NT2/D1 (cell line): ENCODE measurements at regions not wholly inside any gene's neighbourhood (a gene's known extent, or its start where the extent isn't known, plus 50 kb on each side); places are given as distances from the start of the nearest gene placed in this dataset.
"Not testable (repeated sequence)": the region's sequence is repeated elsewhere in the genome, so short reads cannot be mapped to it uniquely, and the experiment has no call there.

Source experiments
- DNase-seq: peaks from one replicate; pipeline ENCODE4 v3.0.0-alpha.2; 2011; ENCODE audit warnings: low read depth, low spot score
- H3K27me3 ChIP-seq: 2 replicates; pipeline ENCODE4 v1.6.0; 2011; ENCODE audit warnings: mild to moderate bottlenecking; ENCODE audit not compliant: insufficient read length, insufficient read depth
- H3K36me3 ChIP-seq: 2 replicates; pipeline ENCODE4 v1.6.1; 2011; ENCODE audit warnings: mild to moderate bottlenecking, low read length, mixed read lengths; ENCODE audit not compliant: insufficient read depth, insufficient read length
- H3K4me1 ChIP-seq: 2 replicates; pipeline ENCODE4 v1.5.1; 2011; ENCODE audit not compliant: insufficient read depth, insufficient read length
- H3K4me3 ChIP-seq: 2 replicates; pipeline ENCODE4 v1.5.1; 2011; ENCODE audit warnings: low read depth; ENCODE audit not compliant: insufficient read length
- H3K9ac ChIP-seq: 2 replicates; pipeline ENCODE4 v1.6.0; 2011; ENCODE audit warnings: low read depth; ENCODE audit not compliant: insufficient read length
- H3K9me3 ChIP-seq: 2 replicates; pipeline ENCODE4 v1.5.1; 2011; ENCODE audit warnings: mild to moderate bottlenecking, low read length; ENCODE audit not compliant: insufficient read depth
- SUZ12 ChIP-seq: IDR thresholded peaks from 2 replicates; pipeline ENCODE4 v1.6.1; 2011; ENCODE audit not compliant: insufficient read length, insufficient read depth; ENCODE audit errors: extremely low read depth
- YY1 ChIP-seq: IDR thresholded peaks from 2 replicates; pipeline ENCODE4 v1.6.1; 2011; ENCODE audit not compliant: insufficient read length, insufficient read depth
- ZNF274 ChIP-seq: IDR thresholded peaks from 2 replicates; pipeline ENCODE4 v1.6.1; 2011; ENCODE audit warnings: mild to moderate bottlenecking, low read depth, low read length

GRCh38 chr2:18268400-18268799 is 292.1 kb downstream of the RDH14 start:
- H3K4me1 ChIP-seq, result no peaks in the 10 kb centered on the region
- no peak for TF ChIP-seq SUZ12
- no peak for TF ChIP-seq ZNF274
- TF ChIP-seq YY1, result no peak
- H3K4me3 ChIP-seq, result no peak overlapping the region
- H3K27me3 ChIP-seq, result no peaks in the 10 kb centered on the region
- no peak for DNase-seq
- H3K36me3 ChIP-seq, result no peaks in the 10 kb centered on the region
- no peaks in the 10 kb centered on the region; the same call in 1 of the 2 replicates for H3K9me3 ChIP-seq
- no peak overlapping the region for H3K9ac ChIP-seq

DNA sequence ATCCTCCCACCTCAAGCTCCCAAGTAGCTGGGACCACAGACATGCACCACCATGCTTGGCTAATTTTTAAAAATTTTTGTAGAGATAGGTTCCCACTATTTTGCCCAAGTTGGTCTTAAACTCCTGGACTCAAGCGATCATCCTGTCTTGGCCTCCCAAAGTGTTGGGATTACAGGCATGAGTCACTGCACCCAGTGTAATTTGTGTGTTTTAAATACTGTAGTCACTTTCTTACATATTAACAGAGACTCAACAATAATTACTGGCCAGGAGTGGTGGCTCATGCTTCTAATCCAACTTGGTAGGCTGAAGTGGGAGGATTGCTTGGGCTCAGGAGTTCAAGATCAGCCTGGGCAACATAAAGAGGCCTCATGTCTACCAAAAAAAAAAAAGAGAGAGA is 293.0 kb downstream of the RDH14 start:
- no peaks in the 10 kb centered on the region for H3K27me3 ChIP-seq
- no peaks in the 10 kb centered on the region for H3K36me3 ChIP-seq
- no peak overlapping the region for H3K9ac ChIP-seq
- DNase-seq, result no peak
- no peaks in the 10 kb centered on the region for H3K4me1 ChIP-seq
- H3K9me3 ChIP-seq, result no peaks in the 10 kb centered on the region; the same call in 1 of the 2 replicates
- H3K4me3 ChIP-seq, result no peak overlapping the region
- TF ChIP-seq SUZ12, result no peak
- TF ChIP-seq YY1, result no peak
- no peak for TF ChIP-seq ZNF274

DNA sequence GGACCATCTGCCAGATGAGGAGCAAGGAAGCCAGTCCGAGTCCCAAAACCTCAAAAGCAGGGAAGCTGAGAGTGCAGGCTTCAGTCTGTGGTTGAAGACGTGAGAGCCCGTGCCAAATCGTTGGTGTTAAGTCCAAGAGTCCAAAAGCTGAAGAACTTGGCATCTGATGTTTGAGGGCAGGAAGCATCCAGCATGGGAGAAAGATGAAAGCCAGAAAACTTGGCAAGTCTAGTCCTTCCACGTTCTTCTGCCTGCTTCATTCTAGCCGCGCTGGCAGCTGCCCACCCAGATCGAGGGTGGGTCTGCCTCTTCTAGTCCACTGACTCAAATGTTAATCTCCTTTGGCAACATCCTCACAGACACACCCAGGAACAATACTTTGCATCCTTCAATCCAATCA is 293.8 kb downstream of the RDH14 start:
- H3K36me3 ChIP-seq, DNase-seq, H3K4me3 ChIP-seq, H3K9me3 ChIP-seq, H3K27me3 ChIP-seq, H3K4me1 ChIP-seq, H3K9ac ChIP-seq: not testable (repeated sequence)

GRCh38 chr2:18265614-18266586 is 294.6 kb downstream of the RDH14 start:
- Histone ChIP-seq H3K9me3 (no peaks in the 10 kb centered on the region), H3K9ac (no peak overlapping the region), H3K36me3 (no peaks in the 10 kb centered on the region), H3K27me3 (no peaks in the 10 kb centered on the region), H3K4me3 (no peak overlapping the region), H3K4me1 (no peaks in the 10 kb centered on the region)
- TF ChIP-seq YY1 (no peak), SUZ12 (no peak), ZNF274 (no peak)
- DNase-seq, result no peak

- no peak for DNase-seq
- Histone ChIP-seq H3K9me3 (no peaks in the 10 kb centered on the region), H3K4me1 (no peaks in the 10 kb centered on the region), H3K4me3 (no peak overlapping the region), H3K27me3 (no peaks in the 10 kb centered on the region), H3K36me3 (no peaks in the 10 kb centered on the region), H3K9ac (no peak overlapping the region)
- TF ChIP-seq SUZ12, result no peak
- no peak for TF ChIP-seq YY1
- TF ChIP-seq ZNF274, result no peak
Measured at GRCh38 chr2:18262601-18263000, 297.9 kb downstream of the RDH14 start.

GRCh38 chr2:18253686-18254197 is 306.7 kb downstream of the RDH14 start:
- TF ChIP-seq YY1 (no peak), SUZ12 (no peak), ZNF274 (no peak)
- no peak overlapping the region for H3K4me3 ChIP-seq
- no peaks in the 10 kb centered on the region for H3K27me3 ChIP-seq
- no peaks in the 10 kb centered on the region for H3K4me1 ChIP-seq
- peak; percentile 3 for DNase-seq
- H3K9ac ChIP-seq, result no peak overlapping the region
- H3K36me3 ChIP-seq, result no peaks in the 10 kb centered on the region
- peaks cover 13% of the 10 kb centered on the region; the same call in 1 of the 2 replicates for H3K9me3 ChIP-seq

- Histone ChIP-seq H3K9ac (no peak overlapping the region), H3K36me3 (no peaks in the 10 kb centered on the region), H3K4me1 (no peaks in the 10 kb centered on the region), H3K4me3 (no peak overlapping the region), H3K27me3 (no peaks in the 10 kb centered on the region), H3K9me3 (peaks cover 13% of the 10 kb centered on the region; the same call in 1 of the 2 replicates)
- DNase-seq, result no peak
- TF ChIP-seq ZNF274 (no peak), YY1 (no peak), SUZ12 (no peak)
Measured at GRCh38 chr2:18251486-18251885, 309.0 kb downstream of the RDH14 start.
